ENCODE measurements at regions not wholly inside any gene's neighbourhood (a gene's known extent, or its start where the extent isn't known, plus 50 kb on each side); places are given as distances from the start of the nearest gene placed in this dataset.
"Not testable (repeated sequence)": the region's sequence is repeated elsewhere in the genome, so short reads cannot be mapped to it uniquely, and the experiment has no call there.

GRCh38 chr9:96130970-96131369 lies 171.0 kb downstream of the HSD17B3 start:
- DNase-seq: no peak

GRCh38 chr9:96129747-96130146 lies 172.2 kb downstream of the HSD17B3 start:
- DNase-seq: no peak

GRCh38 chr9:96128880-96129279 lies 173.1 kb downstream of the HSD17B3 start:
- no peak for DNase-seq

- DNase-seq: no peak
These were observed 175.6 kb downstream of the HSD17B3 start for GRCh38 chr9:96126321-96126881.

- DNase-seq: no peak
These were observed 176.4 kb downstream of the HSD17B3 start for GRCh38 chr9:96125624-96126023.

GRCh38 chr9:96122751-96123150 lies 179.2 kb downstream of the HSD17B3 start:
- DNase-seq: no peak

GRCh38 chr9:96122282-96122681 lies 179.7 kb downstream of the HSD17B3 start:
- DNase-seq: no peak

GRCh38 chr9:96121136-96121535 lies 180.8 kb downstream of the HSD17B3 start:
- DNase-seq: no peak

GRCh38 chr9:96117398-96118080 lies 184.4 kb downstream of the HSD17B3 start:
- no peak for DNase-seq

- DNase-seq: no peak
These were observed 185.5 kb downstream of the HSD17B3 start for GRCh38 chr9:96116275-96117064.

GRCh38 chr9:96115836-96116235 lies 186.1 kb downstream of the HSD17B3 start:
- no peak for DNase-seq

GRCh38 chr9:96113032-96113431 lies 188.9 kb downstream of the HSD17B3 start:
- no peak for DNase-seq

GRCh38 chr9:96109680-96110351 lies 192.2 kb downstream of the HSD17B3 start:
- no peak for DNase-seq

GRCh38 chr9:96108691-96109380 lies 193.1 kb downstream of the HSD17B3 start:
- no peak for DNase-seq

- no peak for DNase-seq
These were observed 194.5 kb downstream of the HSD17B3 start for GRCh38 chr9:96107436-96107835.

GRCh38 chr9:96100385-96101300 lies 201.3 kb downstream of the HSD17B3 start:
- no peak for DNase-seq

- not testable (repeated sequence) for DNase-seq
These were observed 211.3 kb downstream of the HSD17B3 start for GRCh38 chr9:96090630-96091029.

GRCh38 chr9:96089452-96090085 lies 212.4 kb downstream of the HSD17B3 start:
- no peak for DNase-seq

- DNase-seq: no peak
These were observed 213.0 kb downstream of the ERCC6L2 start for GRCh38 chr9:96088510-96088909.

GRCh38 chr9:96087669-96088299 lies 212.3 kb downstream of the ERCC6L2 start:
- no peak for DNase-seq
